Trophoblast cell (in vitro differentiated cells and primary cell): ENCODE measurements at regions not wholly inside any gene's neighbourhood (a gene's known extent, or its start where the extent isn't known, plus 50 kb on each side); places are given as distances from the start of the nearest gene placed in this dataset.

Source experiments
- DNase-seq, 2 donors: peaks; one replicate each; pipeline ENCODE4 v3.0.0-alpha.2; 2016
- H2AFZ ChIP-seq: 2 replicates; pipeline ENCODE4 v1.6.1; 2013; ENCODE audit warnings: low read length, moderate library complexity, mild to moderate bottlenecking; ENCODE audit not compliant: insufficient read depth, poor library complexity
- H2AK5ac ChIP-seq: 2 replicates; pipeline ENCODE4 v1.6.1; 2013; ENCODE audit warnings: mild to moderate bottlenecking, low read length
- H2BK120ac ChIP-seq: 2 replicates; pipeline ENCODE4 v1.6.1; 2013; ENCODE audit warnings: low read length, mild to moderate bottlenecking, moderate library complexity; ENCODE audit not compliant: insufficient read depth, poor library complexity
- H2BK12ac ChIP-seq: 2 replicates; pipeline ENCODE4 v1.6.1; 2013; ENCODE audit warnings: mild to moderate bottlenecking, low read length, moderate library complexity
- H2BK5ac ChIP-seq: 2 replicates; pipeline ENCODE4 v1.6.1; 2013; ENCODE audit warnings: low read length, low read depth, moderate library complexity, mild to moderate bottlenecking; ENCODE audit not compliant: poor library complexity
- H3K14ac ChIP-seq: 2 replicates; pipeline ENCODE4 v1.6.1; 2013; ENCODE audit warnings: mild to moderate bottlenecking, low read length
- H3K18ac ChIP-seq: 2 replicates; pipeline ENCODE4 v1.6.1; 2013; ENCODE audit warnings: mild to moderate bottlenecking, low read length
- H3K23ac ChIP-seq: 2 replicates; pipeline ENCODE4 v1.6.1; 2013; ENCODE audit warnings: low read length
- H3K27ac ChIP-seq: 2 replicates; pipeline ENCODE4 v1.5.1; 2013; ENCODE audit warnings: low read depth, mild to moderate bottlenecking, inconsistent platforms, low read length, moderate library complexity
- H3K27me3 ChIP-seq: 2 replicates; pipeline ENCODE4 v1.6.1; 2013; ENCODE audit warnings: inconsistent platforms, mild to moderate bottlenecking, low read length, moderate library complexity; ENCODE audit not compliant: insufficient read depth
- H3K36me3 ChIP-seq, 2 experiments: 1 replicate in 1 of 2; 2 replicates in 1 of 2; pipeline ENCODE4 v1.6.1; 2013; ENCODE audit warnings: low read length in 2 of 2, mild to moderate bottlenecking in 2 of 2, moderate library complexity in 1 of 2; ENCODE audit not compliant: insufficient read depth in 2 of 2, control insufficient read depth in 1 of 2
- H3K4ac ChIP-seq: 2 replicates; pipeline ENCODE4 v1.6.1; 2013; ENCODE audit warnings: low read depth, mild to moderate bottlenecking, low read length, moderate library complexity
- H3K4me1 ChIP-seq, 2 experiments: 1 replicate in 1 of 2; 2 replicates in 1 of 2; pipeline ENCODE4 v1.6.1; 2013; ENCODE audit warnings: low read length in 2 of 2, mild to moderate bottlenecking in 2 of 2, moderate library complexity in 1 of 2; ENCODE audit not compliant: insufficient read depth in 2 of 2, control insufficient read depth in 1 of 2
- H3K4me2 ChIP-seq: 2 replicates; pipeline ENCODE4 v1.6.1; 2013; ENCODE audit warnings: inconsistent platforms, mild to moderate bottlenecking, low read length, moderate library complexity
- H3K4me3 ChIP-seq: 2 replicates; pipeline ENCODE4 v1.5.1; 2013; ENCODE audit warnings: mild to moderate bottlenecking, low read depth, low read length, inconsistent platforms
- H3K79me1 ChIP-seq: one replicate; pipeline ENCODE4 v1.6.1; 2013; ENCODE audit warnings: low read length
- H3K79me2 ChIP-seq: 2 replicates; pipeline ENCODE4 v1.6.1; 2013; ENCODE audit warnings: low read length, mild to moderate bottlenecking; ENCODE audit not compliant: control insufficient read depth, insufficient read depth, poor library complexity
- H3K9ac ChIP-seq: 2 replicates; pipeline ENCODE4 v1.6.1; 2013; ENCODE audit warnings: mild to moderate bottlenecking, low read length
- H3K9me3 ChIP-seq: 2 replicates; pipeline ENCODE4 v1.6.1; 2013; ENCODE audit warnings: low read depth, mild to moderate bottlenecking, control low read depth, inconsistent platforms, low read length; ENCODE audit not compliant: insufficient read depth
- H4K12ac ChIP-seq: 2 replicates; pipeline ENCODE4 v1.6.1; 2013; ENCODE audit warnings: low read depth, mild to moderate bottlenecking, low read length, moderate library complexity
- H4K8ac ChIP-seq: 2 replicates; pipeline ENCODE4 v1.6.1; 2013; ENCODE audit warnings: low read depth, mild to moderate bottlenecking, low read length, moderate library complexity
- H4K91ac ChIP-seq: one replicate; pipeline ENCODE4 v1.6.1; 2013; ENCODE audit warnings: low read depth, mild to moderate bottlenecking, low read length, moderate library complexity
- WGBS: extraction: QIAGEN DNeasy Blood & Tissue Kit; methylation state at CpG from one replicate; pipeline ENCODE4 v1.1.7; 2013; ENCODE audit warnings: missing lambda C conversion rate; ENCODE audit not compliant: insufficient read length, insufficient coverage; ENCODE audit errors: extremely low coverage; 5-methylcytosine and 5-hydroxymethylcytosine counted together

DNA sequence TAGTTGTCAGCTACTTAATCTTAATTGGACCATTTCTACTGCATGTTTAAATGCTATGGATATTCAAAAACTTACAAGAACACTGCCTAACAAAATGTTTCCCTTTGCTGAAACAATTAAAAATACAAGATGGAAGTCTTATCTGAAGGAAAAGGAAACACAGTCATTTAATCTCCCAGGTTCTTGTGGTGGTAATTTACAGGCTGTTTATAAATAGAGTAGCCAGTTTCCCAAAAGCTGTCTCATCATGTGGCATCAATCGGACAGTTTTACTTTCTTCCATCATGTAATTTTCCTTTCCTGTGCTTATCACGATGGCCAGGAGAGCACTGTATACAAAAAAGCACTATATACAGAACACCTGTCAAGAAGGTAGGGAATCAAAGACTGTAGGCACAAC, 368.1 kb downstream of the ZEB2 start:
- H2AFZ ChIP-seq: no peak overlapping the region
- H3K36me3 ChIP-seq: no peaks in the 10 kb centered on the region
- no peaks in the 10 kb centered on the region for H3K79me1 ChIP-seq
- H3K4me1 ChIP-seq: no peaks in the 10 kb centered on the region
- no peak overlapping the region for H3K18ac ChIP-seq
- H4K91ac ChIP-seq: no peak overlapping the region
- H2BK5ac ChIP-seq: no peak overlapping the region
- H3K4ac ChIP-seq: no peak overlapping the region
- no peak overlapping the region for H3K4me2 ChIP-seq
- H2BK120ac ChIP-seq: no peak overlapping the region
- DNase-seq: no peak
- no peak overlapping the region for H3K4me3 ChIP-seq
- H3K23ac ChIP-seq: no peak overlapping the region
- no peaks in the 10 kb centered on the region for H3K79me2 ChIP-seq
- H3K14ac ChIP-seq: no peak overlapping the region
- no peak overlapping the region for H2AK5ac ChIP-seq
- WGBS: no CpG with 5 or more reads among the region's 2 CpGs
- no peaks in the 10 kb centered on the region for H3K9me3 ChIP-seq
- no peak overlapping the region for H4K8ac ChIP-seq
- H2BK12ac ChIP-seq: no peak overlapping the region
- no peak overlapping the region for H3K9ac ChIP-seq
- no peak overlapping the region for H3K27ac ChIP-seq
- H3K27me3 ChIP-seq: no peaks in the 10 kb centered on the region
- no peak overlapping the region for H4K12ac ChIP-seq

DNA sequence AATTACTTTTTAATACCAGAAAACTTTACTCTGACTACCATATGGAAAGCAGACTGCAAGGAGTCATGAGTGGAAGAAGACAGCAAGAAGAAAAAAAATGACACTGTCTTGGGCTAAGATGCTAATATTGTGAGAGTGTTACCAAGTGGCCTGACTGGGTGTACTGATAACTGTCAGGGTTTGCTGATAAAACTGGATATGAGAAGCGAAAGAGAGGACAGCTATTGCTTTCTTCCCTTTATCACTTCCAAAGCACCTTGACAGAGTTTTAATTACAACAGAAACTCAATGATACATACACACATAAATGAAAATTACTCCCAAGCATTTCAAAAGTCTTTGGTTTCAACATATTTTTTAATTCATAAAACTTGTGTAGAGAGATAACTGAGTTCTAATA, 368.5 kb downstream of the ZEB2 start:
- no peak overlapping the region for H2BK5ac ChIP-seq
- H4K12ac ChIP-seq: no peak overlapping the region
- H3K23ac ChIP-seq: no peak overlapping the region
- H4K91ac ChIP-seq: no peak overlapping the region
- no peaks in the 10 kb centered on the region for H3K4me1 ChIP-seq
- H3K14ac ChIP-seq: no peak overlapping the region
- H4K8ac ChIP-seq: no peak overlapping the region
- WGBS: no CpG with 5 or more reads among the region's 1 CpG
- H2AFZ ChIP-seq: no peak overlapping the region
- no peak overlapping the region for H2BK12ac ChIP-seq
- H3K4me3 ChIP-seq: no peak overlapping the region
- no peaks in the 10 kb centered on the region for H3K79me2 ChIP-seq
- no peaks in the 10 kb centered on the region for H3K36me3 ChIP-seq
- no peak overlapping the region for H3K18ac ChIP-seq
- no peak overlapping the region for H2AK5ac ChIP-seq
- no peak overlapping the region for H3K4me2 ChIP-seq
- no peak overlapping the region for H2BK120ac ChIP-seq
- H3K9me3 ChIP-seq: no peaks in the 10 kb centered on the region
- no peak for DNase-seq
- H3K9ac ChIP-seq: no peak overlapping the region
- no peak overlapping the region for H3K27ac ChIP-seq
- no peak overlapping the region for H3K4ac ChIP-seq
- H3K27me3 ChIP-seq: no peaks in the 10 kb centered on the region
- no peaks in the 10 kb centered on the region for H3K79me1 ChIP-seq

DNA sequence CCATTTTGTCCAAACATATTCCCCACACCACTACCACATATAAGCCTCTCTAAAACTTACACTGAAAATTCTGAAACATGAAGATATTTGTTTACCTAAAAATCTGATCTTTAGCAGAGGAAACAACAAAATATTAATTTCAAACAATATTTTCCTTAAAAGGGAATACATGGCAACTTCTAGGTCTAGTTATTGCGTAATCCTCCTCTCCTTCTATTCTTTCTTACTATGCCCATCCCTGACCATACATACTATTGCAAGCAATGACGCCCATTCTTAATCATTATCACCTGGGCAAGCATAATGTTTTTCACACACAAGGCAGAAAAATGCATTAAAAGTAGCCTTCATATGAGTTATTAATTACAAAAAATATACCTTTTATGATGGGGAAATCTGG, 372.6 kb downstream of the ZEB2 start:
- Histone ChIP-seq H3K18ac (no peak overlapping the region), H4K12ac (no peak overlapping the region), H2BK12ac (no peak overlapping the region), H3K36me3 (peaks cover 0 to 1% of the 10 kb centered on the region in 2 experiments), H2BK5ac (no peak overlapping the region), H3K9ac (no peak overlapping the region), H3K27ac (no peak overlapping the region), H4K91ac (no peak overlapping the region), H2AFZ (no peak overlapping the region), H3K4me2 (no peak overlapping the region), H4K8ac (no peak overlapping the region), H3K4me3 (no peak overlapping the region), H3K79me1 (no peaks in the 10 kb centered on the region), H3K4me1 (no peaks in the 10 kb centered on the region), H2AK5ac (no peak overlapping the region), H3K79me2 (no peaks in the 10 kb centered on the region), H3K4ac (no peak overlapping the region), H3K23ac (no peak overlapping the region), H3K9me3 (no peaks in the 10 kb centered on the region), H2BK120ac (no peak overlapping the region), H3K14ac (no peak overlapping the region), H3K27me3 (no peaks in the 10 kb centered on the region)
- no peak for DNase-seq
- WGBS: no CpG with 5 or more reads among the region's 2 CpGs

DNA sequence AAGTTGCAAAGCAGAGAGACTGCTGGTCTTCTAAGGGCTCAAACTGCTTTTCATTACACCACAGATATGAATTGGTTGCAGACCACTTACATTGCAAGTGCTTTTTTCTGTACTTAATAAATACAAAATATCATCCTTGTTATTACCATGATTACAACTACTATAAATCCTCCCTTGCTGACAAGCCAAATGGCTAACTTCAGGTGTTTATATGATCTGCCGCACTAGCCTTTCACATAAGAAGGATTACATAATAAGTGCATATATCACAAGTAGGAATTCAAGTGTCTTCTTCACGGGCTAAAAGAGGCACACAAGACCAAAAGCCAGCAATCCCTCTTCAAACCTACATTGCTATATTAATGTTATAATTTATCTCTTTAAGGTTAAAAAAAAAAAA, 373.0 kb downstream of the ZEB2 start:
- Histone ChIP-seq H3K4me2 (no peak overlapping the region), H4K8ac (no peak overlapping the region)

More for the DNA sequence above, 373.0 kb downstream of the ZEB2 start:
- WGBS: no CpG with 5 or more reads among the region's 2 CpGs
- Histone ChIP-seq H4K91ac (no peak overlapping the region), H3K14ac (no peak overlapping the region), H3K4me1 (no peaks in the 10 kb centered on the region), H3K9ac (no peak overlapping the region), H2AFZ (no peak overlapping the region), H3K36me3 (peaks cover 0 to 1% of the 10 kb centered on the region in 2 experiments), H3K79me1 (no peaks in the 10 kb centered on the region), H2AK5ac (no peak overlapping the region), H3K23ac (no peak overlapping the region), H3K4me3 (no peak overlapping the region), H2BK5ac (no peak overlapping the region), H3K79me2 (no peaks in the 10 kb centered on the region), H3K27ac (no peak overlapping the region), H3K4ac (no peak overlapping the region), H2BK120ac (no peak overlapping the region), H2BK12ac (no peak overlapping the region), H3K18ac (no peak overlapping the region), H3K27me3 (no peaks in the 10 kb centered on the region), H3K9me3 (no peaks in the 10 kb centered on the region), H4K12ac (no peak overlapping the region)
- DNase-seq: no peak
